AG04450 (cell line): ENCODE measurements at regions not wholly inside any gene's neighbourhood (a gene's known extent, or its start where the extent isn't known, plus 50 kb on each side); places are given as distances from the start of the nearest gene placed in this dataset.
A peak's percentile ranks its signal among the peaks of the same experiment; 100 is the strongest.
"Not testable (repeated sequence)": the region's sequence is repeated elsewhere in the genome, so short reads cannot be mapped to it uniquely, and the experiment has no call there.

Experiments
- CTCF ChIA-PET: fragments of 300-600, 350-600 bp; formaldehyde crosslinking; extraction: SDS; loops from one replicate; lab custom pipeline; 2022; ENCODE audit warnings: antibody characterized with exemption, inconsistent platforms; lab: Charles Lee
- POLR2A ChIA-PET: fragments of 350-600 bp; formaldehyde crosslinking; extraction: SDS; loops from one replicate; lab custom pipeline; 2021; ENCODE audit warnings: antibody characterized with exemption, inconsistent platforms; lab: Yijun Ruan, JAX
- DNase-seq: peaks from one replicate; pipeline ENCODE4 v3.0.0-alpha.2; 2011; ENCODE audit warnings: low read depth, low spot score
- H3K27ac ChIP-seq: one replicate; pipeline ENCODE4 v1.5.1; 2012; ENCODE audit warnings: low read depth, low read length, control low read depth
- H3K27me3 ChIP-seq: one replicate; pipeline ENCODE4 v1.6.0; 2012; ENCODE audit warnings: low read length; ENCODE audit not compliant: control insufficient read depth, insufficient read depth
- H3K4me3 ChIP-seq: 2 replicates; pipeline ENCODE4 v1.5.1; 2011; ENCODE audit warnings: mild to moderate bottlenecking, low read depth, low read length, control low read depth
- H3K9me3 ChIP-seq: 2 replicates; pipeline ENCODE4 v1.5.1; 2012; ENCODE audit warnings: low read length; ENCODE audit not compliant: control insufficient read depth, insufficient read depth
- TF ChIP-seq, protein P1 (sequence below): IDR thresholded peaks from 2 replicates; pipeline ENCODE4 v1.5.1; 2011; ENCODE audit warnings: low read depth, low read length, control low read depth, inconsistent platforms

DNA sequence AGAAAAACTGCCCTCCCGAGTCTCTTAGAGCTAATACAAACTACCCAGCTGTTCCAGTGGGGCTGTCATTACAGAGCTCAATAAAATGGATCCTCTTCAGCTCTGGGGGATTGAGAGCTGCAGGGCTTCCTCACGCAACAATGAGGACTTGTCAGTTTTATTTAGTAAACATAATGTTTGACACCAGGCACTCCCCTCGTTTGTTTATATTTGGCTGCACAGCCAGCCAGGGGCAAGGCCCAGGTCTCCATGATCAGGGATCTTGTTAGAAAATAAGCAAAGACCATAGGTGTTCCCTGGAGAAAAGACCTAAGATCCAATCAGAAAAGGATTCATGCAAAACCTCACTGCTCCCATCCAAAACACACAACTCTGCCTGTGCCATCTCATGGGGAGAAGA is 158.2 kb downstream of the C1D start:
- peaks cover 8% of the 10 kb centered on the region; the same call in 1 of the 2 replicates for H3K9me3 ChIP-seq
- no peak overlapping the region for H3K27ac ChIP-seq
- H3K4me3 ChIP-seq = no peak overlapping the region
- CTCF ChIA-PET = no interaction called here
- TF ChIP-seq, protein P1, sequence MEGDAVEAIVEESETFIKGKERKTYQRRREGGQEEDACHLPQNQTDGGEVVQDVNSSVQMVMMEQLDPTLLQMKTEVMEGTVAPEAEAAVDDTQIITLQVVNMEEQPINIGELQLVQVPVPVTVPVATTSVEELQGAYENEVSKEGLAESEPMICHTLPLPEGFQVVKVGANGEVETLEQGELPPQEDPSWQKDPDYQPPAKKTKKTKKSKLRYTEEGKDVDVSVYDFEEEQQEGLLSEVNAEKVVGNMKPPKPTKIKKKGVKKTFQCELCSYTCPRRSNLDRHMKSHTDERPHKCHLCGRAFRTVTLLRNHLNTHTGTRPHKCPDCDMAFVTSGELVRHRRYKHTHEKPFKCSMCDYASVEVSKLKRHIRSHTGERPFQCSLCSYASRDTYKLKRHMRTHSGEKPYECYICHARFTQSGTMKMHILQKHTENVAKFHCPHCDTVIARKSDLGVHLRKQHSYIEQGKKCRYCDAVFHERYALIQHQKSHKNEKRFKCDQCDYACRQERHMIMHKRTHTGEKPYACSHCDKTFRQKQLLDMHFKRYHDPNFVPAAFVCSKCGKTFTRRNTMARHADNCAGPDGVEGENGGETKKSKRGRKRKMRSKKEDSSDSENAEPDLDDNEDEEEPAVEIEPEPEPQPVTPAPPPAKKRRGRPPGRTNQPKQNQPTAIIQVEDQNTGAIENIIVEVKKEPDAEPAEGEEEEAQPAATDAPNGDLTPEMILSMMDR = no peak
- POLR2A ChIA-PET = no interaction called here
- H3K27me3 ChIP-seq = no peaks in the 10 kb centered on the region
- DNase-seq = no peak

DNA sequence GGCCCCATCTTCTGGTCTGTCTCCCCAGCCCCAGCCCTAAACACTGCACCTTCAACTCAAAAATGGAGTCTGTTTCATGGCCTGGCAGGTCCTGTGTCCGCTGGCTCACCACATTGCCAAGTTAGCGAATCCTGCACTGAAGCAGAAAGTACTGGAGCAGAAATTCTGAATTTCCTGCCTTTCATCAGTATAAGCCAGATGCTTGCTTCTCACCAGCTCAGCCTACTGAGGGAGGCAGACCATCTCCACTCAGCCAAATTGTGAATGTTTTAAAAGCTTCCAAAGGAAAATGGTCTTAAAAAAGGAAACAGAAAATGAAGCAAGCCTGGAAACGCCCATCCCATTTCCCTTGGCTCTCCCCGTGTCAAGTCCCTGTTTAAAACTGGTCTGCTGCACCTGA is 157.8 kb downstream of the C1D start:
- Histone ChIP-seq H3K9me3 (peaks cover 8% of the 10 kb centered on the region; the same call in 1 of the 2 replicates), H3K27me3 (no peaks in the 10 kb centered on the region), H3K4me3 (no peak overlapping the region), H3K27ac (no peak overlapping the region)
- TF ChIP-seq, protein P1 = no peak
- ChIA-PET CTCF (no interaction called here), POLR2A (no interaction called here)
- no peak for DNase-seq

DNA sequence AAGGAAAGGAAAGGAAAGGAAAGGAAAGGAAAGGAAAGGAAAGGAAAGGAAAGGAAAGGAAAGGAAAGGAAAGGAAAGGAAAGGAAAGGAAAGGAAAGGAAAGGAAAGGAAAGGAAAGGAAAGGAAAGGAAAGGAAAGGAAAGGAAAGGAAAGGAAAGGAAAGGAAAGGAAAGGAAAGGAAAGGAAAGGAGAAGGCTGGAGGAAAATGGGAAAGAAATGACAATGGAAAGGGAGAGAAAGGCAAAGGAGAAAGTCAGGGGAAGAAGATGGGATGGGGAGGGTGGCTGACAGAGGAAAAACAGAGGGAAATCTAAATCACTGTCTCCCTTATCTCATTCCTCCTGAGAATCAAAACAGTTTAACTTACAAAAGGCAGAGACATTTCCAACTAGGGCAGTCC is 156.3 kb downstream of the C1D start:
- H3K4me3 ChIP-seq, POLR2A ChIA-PET, CTCF ChIA-PET, H3K27ac ChIP-seq, DNase-seq, H3K9me3 ChIP-seq, H3K27me3 ChIP-seq: not testable (repeated sequence)

DNA sequence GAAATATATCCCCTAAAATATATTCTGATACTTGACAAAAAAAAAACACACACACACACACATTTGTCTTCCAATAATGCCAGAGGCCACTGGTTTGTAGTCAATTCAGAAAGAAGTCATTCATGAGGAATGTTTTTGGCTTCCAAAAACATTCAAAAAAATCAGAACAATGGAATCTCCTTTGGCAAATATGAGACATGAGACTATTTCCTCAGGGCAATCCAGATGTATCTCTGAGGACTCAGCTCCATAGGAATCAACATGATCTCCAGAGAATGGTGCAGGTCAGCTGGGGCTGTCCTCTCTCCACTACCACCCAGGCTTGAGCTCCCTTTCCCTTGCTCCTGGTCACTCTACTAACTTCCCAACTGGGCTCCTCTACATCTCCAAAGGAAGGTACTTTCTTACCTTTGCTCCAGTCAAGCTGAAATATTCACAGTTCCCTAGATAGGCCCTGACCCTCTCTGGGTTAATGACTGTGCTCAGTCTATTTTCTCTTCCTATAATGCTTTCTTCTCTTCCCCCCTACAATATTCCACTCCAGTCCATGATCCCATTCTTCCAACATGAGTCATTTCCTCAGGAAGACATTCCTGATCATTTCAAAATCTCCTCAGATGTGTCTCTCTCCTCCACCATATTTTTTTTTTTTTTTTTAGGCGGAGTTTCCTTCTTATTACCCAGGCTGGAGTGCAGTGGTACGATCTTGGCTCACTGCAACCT is 145.3 kb downstream of the C1D start:
- Histone ChIP-seq H3K27me3 (no peaks in the 10 kb centered on the region), H3K9me3 (no peaks in the 10 kb centered on the region), H3K27ac (peak overlapping the region; percentile 98), H3K4me3 (no peak overlapping the region)
- peak; percentile 63 for DNase-seq
- ChIA-PET CTCF (no interaction called here), POLR2A (interaction anchor here (0.7 to 1.0 kb wide), 2 partner anchors 14 to 1341 kb away, joined by 3 to 6 read pairs; no protein-coding TSS in a partner anchor)
- TF ChIP-seq, protein P1 = no peak

DNA sequence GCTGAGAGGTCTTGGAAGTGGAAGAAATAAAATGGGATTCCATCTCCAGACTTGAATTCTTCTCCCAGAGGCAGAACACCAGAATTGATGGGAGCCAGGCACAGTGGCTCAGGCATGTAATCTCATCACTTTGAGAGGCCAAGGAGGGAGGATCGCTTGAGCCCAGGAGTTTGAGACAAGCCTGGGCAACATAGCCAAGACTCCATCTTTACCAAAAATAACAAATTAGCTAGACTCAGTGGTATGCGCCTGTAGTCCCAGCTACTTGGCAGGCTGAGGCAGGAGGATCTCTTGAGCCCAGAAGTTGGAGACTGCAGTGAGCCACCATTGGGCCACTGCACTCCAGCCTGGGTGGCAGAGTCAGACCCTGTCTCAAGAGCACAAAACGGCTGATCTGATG is 144.3 kb downstream of the C1D start:
- DNase-seq = no peak
- TF ChIP-seq, protein P1 = no peak
- ChIA-PET CTCF (no interaction called here), POLR2A (no interaction called here)
- Histone ChIP-seq H3K4me3 (no peak overlapping the region), H3K9me3 (no peaks in the 10 kb centered on the region), H3K27me3 (no peaks in the 10 kb centered on the region), H3K27ac (no peak overlapping the region)
